Transverse colon (tissue), 4 donors: ENCODE measurements at regions not wholly inside any gene's neighbourhood (a gene's known extent, or its start where the extent isn't known, plus 50 kb on each side); places are given as distances from the start of the nearest gene placed in this dataset.

ENCODE experiments used
- DNase-seq: peaks from one replicate; pipeline ENCODE4 v3.0.0-alpha.2; 2019
- H3K27ac ChIP-seq, 4 donors: fragments of 200-600 bp; sonication (generic); 2 replicates each; pipeline ENCODE4 v1.5.1; 2016 to 2018; ENCODE audit warnings: inconsistent platforms in 4 of 4
- H3K27me3 ChIP-seq: fragments of 200-600 bp; sonication (generic); 2 replicates; pipeline ENCODE4 v1.5.1; 2017; ENCODE audit warnings: inconsistent platforms
- H3K36me3 ChIP-seq, 4 donors: fragments of 200-600 bp; sonication (generic); 2 replicates each; pipeline ENCODE4 v1.5.1; 2017 to 2019; ENCODE audit warnings: inconsistent platforms in 4 of 4
- H3K4me1 ChIP-seq, 4 donors: fragments of 200-600 bp; sonication (generic); 2 replicates each; pipeline ENCODE4 v1.5.1; 2017 to 2020; ENCODE audit warnings: inconsistent platforms in 4 of 4
- H3K4me3 ChIP-seq, 4 donors: fragments of 200-600 bp; sonication (generic); 1 replicate in 1 of 4; 2 replicates in 3 of 4; pipeline versions ENCODE4 v1.5.1 to v1.6.1; 2017 to 2019; ENCODE audit warnings: inconsistent platforms in 4 of 4
- H3K9me3 ChIP-seq, 2 donors: fragments of 200-600 bp; sonication (generic); 2 replicates each; pipeline ENCODE4 v1.5.1; 2017 to 2019; ENCODE audit warnings: inconsistent platforms in 2 of 2
- CTCF ChIP-seq, 5 experiments: fragments of 200-600 bp in 3 of 5; fragments of 450-650 bp in 2 of 5; sonication (generic) in 3 of 5; IDR thresholded peaks; 1 replicate in 2 of 5; 2 replicates in 3 of 5; pipeline ENCODE4 v1.5.1; 2016 to 2017; ENCODE audit warnings: antibody characterized with exemption in 5 of 5, inconsistent platforms in 3 of 5, mild to moderate bottlenecking in 2 of 5, moderate library complexity in 1 of 5
- EP300 ChIP-seq: sonication (generic); formaldehyde crosslinking; IDR thresholded peaks from one replicate; pipeline ENCODE4 v1.6.1; 2017; ENCODE audit warnings: antibody characterized with exemption, low read depth
- POLR2A ChIP-seq: fragments of 450-650 bp; IDR thresholded peaks from one replicate; pipeline ENCODE4 v1.6.1; 2016; ENCODE audit warnings: antibody characterized with exemption, mild to moderate bottlenecking, moderate library complexity
- POLR2AphosphoS5 ChIP-seq, 3 donors: sonication (generic); formaldehyde crosslinking; IDR thresholded peaks; one replicate each; pipeline ENCODE4 v1.6.1; 2016; ENCODE audit warnings: antibody characterized with exemption in 3 of 3
- WGBS, 2 donors: methylation state at CpG; one replicate each; pipeline ENCODE4 v1.1.5; 2018; ENCODE audit warnings: low coverage in 1 of 2; 5-methylcytosine and 5-hydroxymethylcytosine counted together
- in situ Hi-C, 4 donors: fragments of 200-750 bp; cut with MboI; loops; one replicate each; pipeline versions ENCODE4 v1.15.0 to v1.15.1; 2017; ENCODE audit warnings: low sequenced_read_pairs in 3 of 4, low pct_ligation_motif_present in 1 of 4, low pct_unique_long_range_greater_than_20kb in 1 of 4
- intact Hi-C: fragments of 100-400 bp; cut with DNase I; formaldehyde crosslinking; loops from one replicate; pipeline ENCODE4 v1.15.1; 2023; ENCODE audit warnings: low total_unique reads

- in situ Hi-C loops = no loop called here
- no peak for DNase-seq
- no peak overlapping the region for H3K4me3 ChIP-seq
- no peak for TF ChIP-seq EP300
- TF ChIP-seq POLR2AphosphoS5 (IDR thresholded peaks at IDR 0.05) = no peak
- no peak for TF ChIP-seq CTCF (IDR thresholded peaks at IDR 0.05)
- TF ChIP-seq POLR2A = no peak
- no peaks in the 10 kb centered on the region for H3K9me3 ChIP-seq
- 77 to 82% methylated on average over 9 to 10 of the region's 10 CpGs for WGBS, 2 donors
- H3K27me3 ChIP-seq = no peaks in the 10 kb centered on the region
- intact Hi-C loops = no loop called here
- no peaks in the 10 kb centered on the region for H3K4me1 ChIP-seq
- H3K36me3 ChIP-seq = no peaks in the 10 kb centered on the region
- no peak overlapping the region for H3K27ac ChIP-seq
Observed at GRCh38 chr6:167651318-167652041, 175.2 kb upstream of the AFDN start.

- H3K27ac ChIP-seq = no peak overlapping the region
- TF ChIP-seq EP300 = no peak
- no peak for TF ChIP-seq POLR2A
- no peak overlapping the region for H3K4me3 ChIP-seq
- H3K36me3 ChIP-seq = no peaks in the 10 kb centered on the region
- no peaks in the 10 kb centered on the region for H3K4me1 ChIP-seq
- no peak for DNase-seq
- intact Hi-C loops = no loop called here
- H3K27me3 ChIP-seq = no peaks in the 10 kb centered on the region
- WGBS, 2 donors = 89 to 93% methylated on average over 19 to 23 of the region's 23 CpGs
- no peaks in the 10 kb centered on the region for H3K9me3 ChIP-seq
- in situ Hi-C loops = no loop called here
Observed at GRCh38 chr6:167652042-167652700, 174.5 kb upstream of the AFDN start.

GRCh38 chr6:167652701-167653095, 174.0 kb upstream of the AFDN start:
- H3K4me1 ChIP-seq = no peaks in the 10 kb centered on the region
- no peaks in the 10 kb centered on the region for H3K36me3 ChIP-seq
- H3K27me3 ChIP-seq = no peaks in the 10 kb centered on the region
- WGBS, 2 donors = 65 to 68% methylated on average over 8 to 13 of the region's 13 CpGs
- in situ Hi-C loops = no loop called here
- no peaks in the 10 kb centered on the region for H3K9me3 ChIP-seq
- DNase-seq = no peak
- no peak overlapping the region for H3K4me3 ChIP-seq
- TF ChIP-seq CTCF (IDR thresholded peaks at IDR 0.05) (no peak), POLR2A (no peak), POLR2AphosphoS5 (IDR thresholded peaks at IDR 0.05) (no peak), EP300 (no peak)
- no peak overlapping the region for H3K27ac ChIP-seq
- intact Hi-C loops = no loop called here

GRCh38 chr6:167653561-167653960, 173.2 kb upstream of the AFDN start:
- Histone ChIP-seq H3K4me1 (no peaks in the 10 kb centered on the region), H3K27ac (no peak overlapping the region), H3K36me3 (no peaks in the 10 kb centered on the region), H3K4me3 (no peak overlapping the region), H3K27me3 (no peaks in the 10 kb centered on the region), H3K9me3 (no peaks in the 10 kb centered on the region)
- intact Hi-C loops = no loop called here
- in situ Hi-C loops = no loop called here
- no peak for DNase-seq
- TF ChIP-seq EP300 (no peak), POLR2AphosphoS5 (IDR thresholded peaks at IDR 0.05) (no peak), POLR2A (no peak), CTCF (IDR thresholded peaks at IDR 0.05) (no peak)
- WGBS, 2 donors = 89 to 92% methylated on average over 7 to 23 of the region's 23 CpGs
